ENCODE measurements at regions not wholly inside any gene's neighbourhood (a gene's known extent, or its start where the extent isn't known, plus 50 kb on each side); places are given as distances from the start of the nearest gene placed in this dataset.

DNA sequence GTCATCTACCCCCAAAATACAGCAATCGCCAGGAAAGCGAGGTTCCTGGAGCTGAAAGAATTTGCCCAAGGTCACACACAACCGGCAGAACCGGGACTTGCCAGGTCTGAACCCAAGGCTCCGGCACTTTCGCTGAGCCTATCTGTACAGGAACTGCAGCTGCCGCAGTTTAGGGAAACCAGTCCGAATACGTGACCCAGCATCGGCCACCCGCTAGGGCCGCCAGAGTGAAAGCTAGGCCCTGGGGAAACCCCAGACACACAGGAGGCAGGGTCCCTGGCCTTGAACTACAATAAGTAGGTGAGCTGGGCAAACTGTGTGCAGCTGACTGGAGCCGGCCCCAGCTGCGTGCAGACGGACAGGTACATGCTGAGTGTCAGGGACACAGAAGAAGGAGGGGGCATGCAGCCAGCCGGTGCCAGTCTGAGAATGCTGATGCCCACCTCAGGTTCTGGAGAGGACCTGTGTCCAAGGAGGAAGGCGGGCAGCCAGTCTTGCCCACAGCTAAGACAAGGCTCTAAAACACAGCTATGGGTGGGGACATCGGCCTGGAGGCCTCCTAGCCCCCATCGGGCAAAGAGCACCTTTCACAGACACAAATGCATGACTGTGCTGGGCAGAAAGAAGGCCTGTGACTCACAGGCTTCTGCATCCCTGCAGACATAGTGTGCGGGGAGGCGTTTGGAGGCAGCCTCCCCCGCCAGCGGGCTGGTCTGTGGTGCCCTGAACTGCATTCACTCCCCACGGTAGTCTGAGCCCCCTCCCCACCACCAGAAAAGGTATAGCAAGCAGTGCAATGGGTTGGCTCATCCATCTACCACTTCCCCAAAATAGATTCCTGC, 107.4 kb upstream of the ID2 start:
- 76% methylated on average over 19 of the region's 24 CpGs; no CpG with 5 or more reads in 1 of the 2 donors for WGBS, 2 donors (ENCODE audit: low coverage in 1 of 2)

GRCh38 chr2:8575038-8575833, 106.6 kb upstream of the ID2 start:
- Histone ChIP-seq H3K4me3 (no peak overlapping the region), H3K36me3 (no peaks in the 10 kb centered on the region), H3K27me3 (no peaks in the 10 kb centered on the region), H3K4me1 (peaks cover 0 to 26% (median 11%) of the 10 kb centered on the region in 4 donors), H3K27ac (peak overlapping the region in 1 of 4 donors; percentile 72), H3K9me3 (no peaks in the 10 kb centered on the region)
- in situ Hi-C loops (cut with MboI; ENCODE audit: low pct_ligation_motif_present in 1 of 4, low pct_unique_long_range_greater_than_20kb in 1 of 4, low sequenced_read_pairs in 3 of 4) (no loop called here), intact Hi-C loops (cut with DNase I; ENCODE audit: low total_unique reads) (no loop called here)
- 73 to 100% methylated on average over 2 to 24 of the region's 24 CpGs for WGBS, 2 donors (ENCODE audit: low coverage in 1 of 2)
- DNase-seq: peak; percentile 39
- TF ChIP-seq, protein P1, sequence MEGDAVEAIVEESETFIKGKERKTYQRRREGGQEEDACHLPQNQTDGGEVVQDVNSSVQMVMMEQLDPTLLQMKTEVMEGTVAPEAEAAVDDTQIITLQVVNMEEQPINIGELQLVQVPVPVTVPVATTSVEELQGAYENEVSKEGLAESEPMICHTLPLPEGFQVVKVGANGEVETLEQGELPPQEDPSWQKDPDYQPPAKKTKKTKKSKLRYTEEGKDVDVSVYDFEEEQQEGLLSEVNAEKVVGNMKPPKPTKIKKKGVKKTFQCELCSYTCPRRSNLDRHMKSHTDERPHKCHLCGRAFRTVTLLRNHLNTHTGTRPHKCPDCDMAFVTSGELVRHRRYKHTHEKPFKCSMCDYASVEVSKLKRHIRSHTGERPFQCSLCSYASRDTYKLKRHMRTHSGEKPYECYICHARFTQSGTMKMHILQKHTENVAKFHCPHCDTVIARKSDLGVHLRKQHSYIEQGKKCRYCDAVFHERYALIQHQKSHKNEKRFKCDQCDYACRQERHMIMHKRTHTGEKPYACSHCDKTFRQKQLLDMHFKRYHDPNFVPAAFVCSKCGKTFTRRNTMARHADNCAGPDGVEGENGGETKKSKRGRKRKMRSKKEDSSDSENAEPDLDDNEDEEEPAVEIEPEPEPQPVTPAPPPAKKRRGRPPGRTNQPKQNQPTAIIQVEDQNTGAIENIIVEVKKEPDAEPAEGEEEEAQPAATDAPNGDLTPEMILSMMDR (IDR thresholded peaks at IDR 0.05): no peak
- TF ChIP-seq EP300 (IDR thresholded peaks at IDR 0.05; ENCODE audit: low read depth) (no peak), POLR2AphosphoS5 (IDR thresholded peaks at IDR 0.05) (no peak), POLR2A (IDR thresholded peaks at IDR 0.05) (no peak)

More for the DNA sequence above, 107.4 kb upstream of the ID2 start:
- Histone ChIP-seq H3K9me3 (no peaks in the 10 kb centered on the region), H3K36me3 (no peaks in the 10 kb centered on the region), H3K4me3 (no peak overlapping the region), H3K27ac (peak overlapping the region in 1 of 4 donors; percentile 72), H3K27me3 (no peaks in the 10 kb centered on the region), H3K4me1 (peaks cover 0 to 26% (median 11%) of the 10 kb centered on the region in 4 donors)
- intact Hi-C loops (cut with DNase I; ENCODE audit: low total_unique reads) (no loop called here), in situ Hi-C loops (cut with MboI; ENCODE audit: low pct_ligation_motif_present in 1 of 4, low pct_unique_long_range_greater_than_20kb in 1 of 4, low sequenced_read_pairs in 3 of 4) (no loop called here)
- TF ChIP-seq EP300 (IDR thresholded peaks at IDR 0.05; ENCODE audit: low read depth) (no peak), POLR2A (IDR thresholded peaks at IDR 0.05) (no peak), POLR2AphosphoS5 (IDR thresholded peaks at IDR 0.05) (no peak)
- TF ChIP-seq, protein P1 (IDR thresholded peaks at IDR 0.05): no peak
- no peak for DNase-seq

DNA sequence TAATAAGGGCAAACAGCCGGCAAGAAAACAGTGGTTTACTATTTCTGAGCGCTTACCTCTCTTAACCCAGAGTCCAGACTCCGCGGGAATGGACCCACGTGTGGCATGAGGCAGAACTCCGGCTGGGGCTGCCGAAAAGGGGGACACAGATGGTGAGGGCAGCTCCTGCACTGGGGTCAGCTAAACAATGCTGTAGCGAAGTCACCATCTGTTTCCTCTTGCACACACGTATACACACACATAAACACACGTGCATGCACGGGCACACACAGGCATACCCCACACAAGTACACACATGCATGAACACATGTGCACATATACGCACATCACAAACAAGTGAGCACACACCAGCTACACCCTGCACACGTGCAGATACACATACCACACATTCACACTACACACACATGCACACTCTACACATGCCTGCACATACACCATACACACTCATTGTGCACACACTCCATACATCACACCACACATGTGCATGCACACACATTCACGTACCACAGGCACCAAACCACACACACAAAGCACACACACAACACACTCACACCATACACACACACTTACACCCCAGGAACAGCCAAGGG, 105.9 kb upstream of the ID2 start:
- no peak for DNase-seq
- no peak for TF ChIP-seq POLR2AphosphoS5 (IDR thresholded peaks at IDR 0.05)
- TF ChIP-seq, protein P1 (IDR thresholded peaks at IDR 0.05): no peak
- TF ChIP-seq EP300 (IDR thresholded peaks at IDR 0.05; ENCODE audit: low read depth): no peak
- TF ChIP-seq POLR2A (IDR thresholded peaks at IDR 0.05): no peak
- H3K4me3 ChIP-seq: no peak overlapping the region
- no peak overlapping the region for H3K27ac ChIP-seq
- intact Hi-C loops (cut with DNase I; ENCODE audit: low total_unique reads): no loop called here
- H3K4me1 ChIP-seq: peaks cover 0 to 29% (median 12%) of the 10 kb centered on the region in 4 donors
- no peaks in the 10 kb centered on the region for H3K9me3 ChIP-seq
- H3K27me3 ChIP-seq: no peaks in the 10 kb centered on the region
- H3K36me3 ChIP-seq: no peaks in the 10 kb centered on the region
- in situ Hi-C loops (cut with MboI; ENCODE audit: low pct_ligation_motif_present in 1 of 4, low pct_unique_long_range_greater_than_20kb in 1 of 4, low sequenced_read_pairs in 3 of 4): no loop called here
- WGBS, 2 donors (ENCODE audit: low coverage in 1 of 2): 80% methylated on average over 14 of the region's 14 CpGs; no CpG with 5 or more reads in 1 of the 2 donors
